Lower leg skin (tissue), 3 donors: ENCODE measurements at regions not wholly inside any gene's neighbourhood (a gene's known extent, or its start where the extent isn't known, plus 50 kb on each side); places are given as distances from the start of the nearest gene placed in this dataset.

Experiments used
- POLR2A ChIP-seq, 2 donors: fragments of 450-650 bp; IDR thresholded peaks; one replicate each; pipeline ENCODE4 v1.6.1; 2016 to 2017; ENCODE audit warnings: antibody characterized with exemption in 2 of 2, mild to moderate bottlenecking in 1 of 2, moderate library complexity in 1 of 2
- TF ChIP-seq, protein P1 (sequence below), 3 donors: fragments of 450-650 bp; IDR thresholded peaks; one replicate each; pipeline ENCODE4 v1.5.1; 2016; ENCODE audit warnings: antibody characterized with exemption in 3 of 3, mild to moderate bottlenecking in 3 of 3, moderate library complexity in 2 of 3

DNA sequence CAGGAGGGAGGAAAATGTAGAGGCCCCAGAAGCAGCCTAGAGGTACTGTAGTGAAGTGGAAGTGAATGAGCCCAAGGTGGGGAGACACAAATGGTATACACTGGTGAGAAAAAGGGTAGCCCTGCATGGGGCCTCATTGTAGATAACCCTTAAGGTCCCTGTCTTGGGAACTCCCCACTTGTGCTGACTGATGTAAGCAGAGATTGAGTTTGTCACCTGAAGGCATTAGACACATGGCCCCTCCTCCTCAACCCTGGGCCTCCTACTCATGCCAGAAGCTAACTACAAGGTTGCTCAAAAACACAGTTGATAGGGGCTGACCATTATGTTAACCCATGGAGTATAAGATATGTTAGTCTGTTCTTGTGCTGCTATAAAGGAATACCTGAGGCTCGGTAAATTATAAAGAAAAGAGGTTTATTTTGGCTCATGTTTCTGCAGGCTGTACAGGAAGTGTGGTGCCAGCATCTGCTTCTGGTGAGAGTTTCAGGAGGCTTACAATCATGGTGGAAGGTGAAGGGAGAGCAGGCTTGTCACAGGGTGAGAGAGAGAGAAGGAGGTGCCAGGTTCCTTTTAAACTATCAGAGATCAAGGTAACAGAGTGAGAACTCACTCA, 84.6 kb upstream of the RNU6-1 start:
- TF ChIP-seq, protein P1, sequence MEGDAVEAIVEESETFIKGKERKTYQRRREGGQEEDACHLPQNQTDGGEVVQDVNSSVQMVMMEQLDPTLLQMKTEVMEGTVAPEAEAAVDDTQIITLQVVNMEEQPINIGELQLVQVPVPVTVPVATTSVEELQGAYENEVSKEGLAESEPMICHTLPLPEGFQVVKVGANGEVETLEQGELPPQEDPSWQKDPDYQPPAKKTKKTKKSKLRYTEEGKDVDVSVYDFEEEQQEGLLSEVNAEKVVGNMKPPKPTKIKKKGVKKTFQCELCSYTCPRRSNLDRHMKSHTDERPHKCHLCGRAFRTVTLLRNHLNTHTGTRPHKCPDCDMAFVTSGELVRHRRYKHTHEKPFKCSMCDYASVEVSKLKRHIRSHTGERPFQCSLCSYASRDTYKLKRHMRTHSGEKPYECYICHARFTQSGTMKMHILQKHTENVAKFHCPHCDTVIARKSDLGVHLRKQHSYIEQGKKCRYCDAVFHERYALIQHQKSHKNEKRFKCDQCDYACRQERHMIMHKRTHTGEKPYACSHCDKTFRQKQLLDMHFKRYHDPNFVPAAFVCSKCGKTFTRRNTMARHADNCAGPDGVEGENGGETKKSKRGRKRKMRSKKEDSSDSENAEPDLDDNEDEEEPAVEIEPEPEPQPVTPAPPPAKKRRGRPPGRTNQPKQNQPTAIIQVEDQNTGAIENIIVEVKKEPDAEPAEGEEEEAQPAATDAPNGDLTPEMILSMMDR (IDR thresholded peaks at IDR 0.05), result no peak
- TF ChIP-seq POLR2A (IDR thresholded peaks at IDR 0.05), result no peak
